Thoracic aorta (tissue), 2 donors: ENCODE measurements at regions not wholly inside any gene's neighbourhood (a gene's known extent, or its start where the extent isn't known, plus 50 kb on each side); places are given as distances from the start of the nearest gene placed in this dataset.

Experiments
- ATAC-seq: fragments of 150-250 bp; one replicate; pipeline ENCODE4 v1.8.0; 2017; ENCODE audit warnings: low read depth; ENCODE audit not compliant: insufficient number of reproducible peaks, low FRiP score
- DNase-seq: peaks from one replicate; pipeline ENCODE4 v3.0.0-alpha.2; 2020; ENCODE audit warnings: low spot score
- H3K27ac ChIP-seq, 2 donors: fragments of 200-600 bp; sonication (generic); 1 replicate in 1 of 2; 2 replicates in 1 of 2; pipeline ENCODE4 v1.5.1; 2016; ENCODE audit warnings: mild to moderate bottlenecking in 2 of 2, moderate library complexity in 2 of 2
- H3K27me3 ChIP-seq: fragments of 200-600 bp; sonication (generic); replicated peaks from 2 replicates; pipeline ENCODE4 v1.6.0; 2016; ENCODE audit warnings: mild to moderate bottlenecking; ENCODE audit not compliant: insufficient read depth
- H3K36me3 ChIP-seq: fragments of 200-600 bp; sonication (generic); one replicate; pipeline ENCODE4 v1.5.1; 2016
- H3K4me1 ChIP-seq, 2 donors: fragments of 200-600 bp; sonication (generic); 1 replicate in 1 of 2; 2 replicates in 1 of 2; pipeline versions ENCODE4 v1.5.1 to v1.6.0; 2016; ENCODE audit warnings: low read depth in 2 of 2, mild to moderate bottlenecking in 1 of 2; ENCODE audit not compliant: control insufficient read depth in 1 of 2
- H3K4me3 ChIP-seq: fragments of 200-600 bp; sonication (generic); 2 replicates; pipeline ENCODE4 v1.5.1; 2016; ENCODE audit warnings: mild to moderate bottlenecking
- H3K9me3 ChIP-seq: fragments of 200-600 bp; sonication (generic); 2 replicates; pipeline ENCODE4 v1.5.1; 2016
- CTCF ChIP-seq: fragments of 200-600 bp; sonication (generic); IDR thresholded peaks from one replicate; pipeline ENCODE4 v1.5.1; 2019; ENCODE audit warnings: antibody characterized with exemption

- Histone ChIP-seq H3K36me3 (no peaks in the 10 kb centered on the region), H3K4me3 (no peak overlapping the region), H3K4me1 (no peaks in the 10 kb centered on the region), H3K9me3 (no peaks in the 10 kb centered on the region), H3K27me3 (peaks cover 2% of the 10 kb centered on the region), H3K27ac (no peak overlapping the region)
- TF ChIP-seq CTCF: no peak
- no peak for ATAC-seq
- DNase-seq: no peak
These were observed 51.0 kb upstream of the EGFLAM start for GRCh38 chr5:38207343-38207742.

- no peaks in the 10 kb centered on the region for H3K36me3 ChIP-seq
- DNase-seq: no peak
- TF ChIP-seq CTCF: no peak
These were observed 55.6 kb upstream of the EGFLAM start for GRCh38 chr5:38202741-38203140.

GRCh38 chr5:38200872-38201557 lies 57.3 kb upstream of the EGFLAM start:
- no peaks in the 10 kb centered on the region for H3K36me3 ChIP-seq
- no peak overlapping the region for H3K27ac ChIP-seq
- H3K9me3 ChIP-seq: no peaks in the 10 kb centered on the region
- no peak overlapping the region for H3K4me3 ChIP-seq
- TF ChIP-seq CTCF: no peak
- peaks cover 4% of the 10 kb centered on the region for H3K27me3 ChIP-seq
- no peaks in the 10 kb centered on the region for H3K4me1 ChIP-seq
- DNase-seq: no peak
- no peak for ATAC-seq

More at GRCh38 chr5:38202741-38203140, 55.6 kb upstream of the EGFLAM start:
- H3K27ac ChIP-seq: no peak overlapping the region
- peaks cover 4% of the 10 kb centered on the region for H3K27me3 ChIP-seq
- ATAC-seq: no peak
- no peaks in the 10 kb centered on the region for H3K9me3 ChIP-seq
- no peaks in the 10 kb centered on the region for H3K4me1 ChIP-seq
- H3K4me3 ChIP-seq: no peak overlapping the region

GRCh38 chr5:38197118-38197517 lies 61.2 kb upstream of the EGFLAM start:
- Histone ChIP-seq H3K9me3 (no peaks in the 10 kb centered on the region), H3K4me1 (no peaks in the 10 kb centered on the region), H3K27me3 (peaks cover under 1% of the 10 kb centered on the region), H3K36me3 (no peaks in the 10 kb centered on the region), H3K27ac (no peak overlapping the region), H3K4me3 (no peak overlapping the region)
- DNase-seq (no peak), ATAC-seq (no peak)
- no peak for TF ChIP-seq CTCF

- Histone ChIP-seq H3K4me1 (no peaks in the 10 kb centered on the region), H3K4me3 (no peak overlapping the region), H3K36me3 (no peaks in the 10 kb centered on the region), H3K9me3 (no peaks in the 10 kb centered on the region), H3K27ac (no peak overlapping the region), H3K27me3 (no peaks in the 10 kb centered on the region)
- DNase-seq: no peak
- no peak for ATAC-seq
- peak; percentile 87 for TF ChIP-seq CTCF
These were observed 65.3 kb upstream of the EGFLAM start for GRCh38 chr5:38193015-38193581.
